ENCODE measurements at regions not wholly inside any gene's neighbourhood (a gene's known extent, or its start where the extent isn't known, plus 50 kb on each side); places are given as distances from the start of the nearest gene placed in this dataset.
A peak's percentile ranks its signal among the peaks of the same experiment; 100 is the strongest.
"Not testable (repeated sequence)": the region's sequence is repeated elsewhere in the genome, so short reads cannot be mapped to it uniquely, and the experiment has no call there.

- FAIRE-seq, result peak; percentile 94
Measured at GRCh38 chr13:80979035-80979641, 638.2 kb upstream of the SPRY2 start.

- FAIRE-seq, result no peak
Measured at GRCh38 chr13:80977168-80977567, 636.2 kb upstream of the SPRY2 start.

GRCh38 chr13:80975903-80976302 is 635.0 kb upstream of the SPRY2 start:
- no peak for FAIRE-seq

- no peak for FAIRE-seq
Measured at GRCh38 chr13:80973721-80974120, 632.8 kb upstream of the SPRY2 start.

- no peak for FAIRE-seq
Measured at GRCh38 chr13:80972857-80973478, 632.0 kb upstream of the SPRY2 start.

- no peak for FAIRE-seq
Measured at GRCh38 chr13:80965097-80965496, 624.2 kb upstream of the SPRY2 start.

- no peak for FAIRE-seq
Measured at GRCh38 chr13:80962855-80963254, 621.9 kb upstream of the SPRY2 start.

GRCh38 chr13:80962173-80962572 is 621.2 kb upstream of the SPRY2 start:
- FAIRE-seq, result no peak

GRCh38 chr13:80957019-80957655 is 616.2 kb upstream of the SPRY2 start:
- no peak for FAIRE-seq

- FAIRE-seq, result no peak
Measured at GRCh38 chr13:80955501-80955900, 614.6 kb upstream of the SPRY2 start.

GRCh38 chr13:80952158-80952557 is 611.2 kb upstream of the SPRY2 start:
- no peak for FAIRE-seq

- FAIRE-seq, result peak; percentile 54
Measured at GRCh38 chr13:80946008-80946802, 605.3 kb upstream of the SPRY2 start.

- FAIRE-seq, result no peak
Measured at GRCh38 chr13:80945328-80945727, 604.4 kb upstream of the SPRY2 start.

GRCh38 chr13:80939581-80939980 is 598.7 kb upstream of the SPRY2 start:
- no peak for FAIRE-seq

GRCh38 chr13:80931766-80932165 is 590.8 kb upstream of the SPRY2 start:
- FAIRE-seq, result peak; percentile 70

GRCh38 chr13:80931118-80931517 is 590.2 kb upstream of the SPRY2 start:
- no peak for FAIRE-seq

GRCh38 chr13:80928241-80928640 is 587.3 kb upstream of the SPRY2 start:
- FAIRE-seq, result no peak

- not testable (repeated sequence) for FAIRE-seq
Measured at GRCh38 chr13:80926024-80926423, 585.1 kb upstream of the SPRY2 start.

- FAIRE-seq, result no peak
Measured at GRCh38 chr13:80924596-80924995, 583.7 kb upstream of the SPRY2 start.

- FAIRE-seq, result no peak
Measured at GRCh38 chr13:80923907-80924306, 583.0 kb upstream of the SPRY2 start.

- FAIRE-seq, result no peak
Measured at GRCh38 chr13:80921971-80922370, 581.0 kb upstream of the SPRY2 start.

GRCh38 chr13:80921541-80921940 is 580.6 kb upstream of the SPRY2 start:
- FAIRE-seq, result no peak

GRCh38 chr13:80906860-80907259 is 565.9 kb upstream of the SPRY2 start:
- no peak for FAIRE-seq

- peak; percentile 92 for FAIRE-seq
Measured at GRCh38 chr13:80904386-80904785, 563.5 kb upstream of the SPRY2 start.
